GM23338 (cell line): ENCODE measurements at regions not wholly inside any gene's neighbourhood (a gene's known extent, or its start where the extent isn't known, plus 50 kb on each side); places are given as distances from the start of the nearest gene placed in this dataset.

Source experiments
- ATAC-seq: fragments of 200-7000 bp; cut with Tn5 transposase; 3 replicates; pipeline ENCODE4 v1.9.1; 2020
- DNase-seq: peaks from one replicate; pipeline ENCODE4 v3.0.0-alpha.2; 2015; ENCODE audit warnings: low spot score
- H2AFZ ChIP-seq: fragments of 200-600 bp; sonication (generic); 2 replicates; pipeline ENCODE4 v1.8.0; 2016; ENCODE audit warnings: antibody characterized with exemption, mild to moderate bottlenecking, moderate library complexity
- H3F3A ChIP-seq: fragments of 200-600 bp; sonication (generic); replicated peaks from 2 replicates; pipeline ENCODE4 v1.8.0; 2017; ENCODE audit warnings: antibody characterized with exemption, mixed run types, low read depth
- H3K27ac ChIP-seq: fragments of 200-600 bp; sonication (generic); 2 replicates; pipeline ENCODE4 v1.6.1; 2016; ENCODE audit warnings: low read depth
- H3K27me3 ChIP-seq: fragments of 200-600 bp; sonication (generic); 2 replicates; pipeline ENCODE4 v1.8.0; 2016; ENCODE audit warnings: mild to moderate bottlenecking, mixed run types, moderate library complexity; ENCODE audit not compliant: insufficient read depth
- H3K36me3 ChIP-seq: fragments of 200-600 bp; sonication (generic); 2 replicates; pipeline ENCODE4 v1.8.0; 2016; ENCODE audit warnings: mild to moderate bottlenecking; ENCODE audit not compliant: insufficient read depth
- H3K4me1 ChIP-seq: fragments of 200-600 bp; sonication (generic); 2 replicates; pipeline ENCODE4 v1.8.0; 2016; ENCODE audit warnings: mild to moderate bottlenecking, moderate library complexity; ENCODE audit not compliant: insufficient read depth
- H3K4me2 ChIP-seq: fragments of 200-600 bp; sonication (generic); 2 replicates; pipeline ENCODE4 v1.7.1; 2017; ENCODE audit warnings: mixed run types
- H3K4me3 ChIP-seq: fragments of 200-600 bp; sonication (generic); 2 replicates; pipeline ENCODE4 v1.6.1; 2016; ENCODE audit warnings: mixed run types
- H3K79me2 ChIP-seq: fragments of 200-600 bp; sonication (generic); replicated peaks from 2 replicates; pipeline ENCODE4 v1.8.0; 2017; ENCODE audit warnings: mild to moderate bottlenecking; ENCODE audit not compliant: insufficient read depth
- H3K9me2 ChIP-seq: fragments of 200-600 bp; sonication (generic); 2 replicates; pipeline ENCODE4 v1.8.0; 2017; ENCODE audit not compliant: insufficient read depth
- H4K20me1 ChIP-seq: fragments of 200-600 bp; sonication (generic); replicated peaks from 2 replicates; pipeline ENCODE4 v1.8.0; 2017; ENCODE audit warnings: mild to moderate bottlenecking; ENCODE audit not compliant: insufficient read depth
- H3K27ac Mint-ChIP-seq: 2 replicates; pipeline ENCODE4 v1.8.0; 2020; ENCODE audit warnings: inconsistent platforms, mild to moderate bottlenecking, moderate library complexity, mixed read lengths
- H3K27me3 Mint-ChIP-seq: 3 replicates; pipeline ENCODE4 v1.8.0; 2022; ENCODE audit warnings: low read depth, mild to moderate bottlenecking, moderate library complexity, mixed read lengths, inconsistent platforms; ENCODE audit not compliant: insufficient read depth, poor library complexity
- H3K36me3 Mint-ChIP-seq: 3 replicates; pipeline ENCODE4 v1.8.0; 2021; ENCODE audit warnings: low read depth, mild to moderate bottlenecking, inconsistent platforms, moderate library complexity, mixed read lengths
- H3K4me1 Mint-ChIP-seq: 3 replicates; pipeline ENCODE4 v1.8.0; 2020; ENCODE audit warnings: mild to moderate bottlenecking, inconsistent platforms, mixed read lengths
- H3K4me3 Mint-ChIP-seq: 3 replicates; pipeline ENCODE4 v1.8.0; 2021; ENCODE audit warnings: moderate library complexity, mild to moderate bottlenecking, inconsistent platforms, mixed read lengths
- H3K9me3 Mint-ChIP-seq: 3 replicates; pipeline ENCODE4 v1.8.0; 2020; ENCODE audit warnings: moderate library complexity, mild to moderate bottlenecking, inconsistent platforms, mixed read lengths
- CREB1 ChIP-seq: fragments of 250-450 bp; sonication (Bioruptor Pico); IDR thresholded peaks from 2 replicates; pipeline ENCODE4 v1.5.0; 2020; ENCODE audit warnings: low read depth, mild to moderate bottlenecking, moderate library complexity
- EZH2 ChIP-seq: fragments of 200-600 bp; sonication (generic); IDR thresholded peaks from one replicate; pipeline ENCODE4 v1.8.0; 2017; ENCODE audit warnings: antibody characterized with exemption, mild to moderate bottlenecking, low read depth; ENCODE audit not compliant: unreplicated experiment
- JUNB ChIP-seq: IDR thresholded peaks from one replicate; pipeline ENCODE4 v1.6.1; 2016; ENCODE audit warnings: antibody characterized with exemption; ENCODE audit not compliant: unreplicated experiment
- NANOG ChIP-seq: IDR thresholded peaks from 2 replicates; pipeline ENCODE4 v1.6.1; 2016; ENCODE audit warnings: antibody characterized with exemption, borderline replicate concordance
- POLR2AphosphoS5 ChIP-seq: IDR thresholded peaks from 2 replicates; pipeline ENCODE4 v1.6.1; 2016; ENCODE audit warnings: antibody characterized with exemption, low read depth
- STAT1 ChIP-seq: IDR thresholded peaks from one replicate; pipeline ENCODE4 v1.6.1; 2016; ENCODE audit warnings: antibody characterized with exemption; ENCODE audit not compliant: unreplicated experiment
- ZNF331 ChIP-seq: fragments of 250-450 bp; sonication (Bioruptor Pico); IDR thresholded peaks from 2 replicates; pipeline ENCODE4 v1.5.0; 2020; ENCODE audit warnings: low read depth, mild to moderate bottlenecking, moderate library complexity
- TF ChIP-seq, protein P1 (sequence below): IDR thresholded peaks from 2 replicates; pipeline ENCODE4 v1.6.1; 2016; ENCODE audit warnings: antibody characterized with exemption
- TF ChIP-seq, protein P2 (sequence below): fragments of 250-450 bp; sonication (Bioruptor Pico); IDR thresholded peaks from 2 replicates; pipeline ENCODE4 v1.5.0; 2020; ENCODE audit warnings: mild to moderate bottlenecking, moderate library complexity

DNA sequence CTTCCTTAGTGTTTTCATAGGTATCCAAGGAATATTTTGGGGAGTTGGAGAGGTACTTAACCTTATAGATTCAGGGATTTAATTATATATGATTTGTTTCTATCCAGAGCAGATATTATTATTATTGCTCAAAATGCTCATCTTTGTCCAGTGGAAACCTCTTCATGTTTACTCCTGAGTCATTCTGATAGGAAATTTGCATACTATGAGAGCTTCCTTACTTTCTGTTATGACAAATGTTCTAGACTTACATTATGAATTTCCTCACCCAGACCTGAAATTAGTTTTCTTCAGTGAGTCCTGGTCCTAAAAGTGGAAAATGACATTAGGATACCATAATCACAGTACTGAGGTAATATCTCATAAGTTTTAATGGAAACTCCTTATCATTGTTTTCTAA is 57.5 kb upstream of the PLPPR5 start:
- DNase-seq = no peak
- H3K4me2 ChIP-seq = no peak overlapping the region
- no peaks in the 10 kb centered on the region for H3K4me1 Mint-ChIP-seq
- H3K79me2 ChIP-seq = no peaks in the 10 kb centered on the region
- no peaks in the 10 kb centered on the region for H3K4me1 ChIP-seq
- H4K20me1 ChIP-seq = no peaks in the 10 kb centered on the region
- H3K27ac Mint-ChIP-seq = no peak overlapping the region
- H3K27me3 ChIP-seq = no peaks in the 10 kb centered on the region
- H3K4me3 Mint-ChIP-seq = no peak overlapping the region
- H3K36me3 Mint-ChIP-seq = no peaks in the 10 kb centered on the region
- no peak overlapping the region for H3K27ac ChIP-seq
- no peak for ATAC-seq
- H2AFZ ChIP-seq = no peak overlapping the region
- H3K9me2 ChIP-seq = no peaks in the 10 kb centered on the region
- no peaks in the 10 kb centered on the region for H3K36me3 ChIP-seq
- H3K27me3 Mint-ChIP-seq = no peaks in the 10 kb centered on the region
- no peaks in the 10 kb centered on the region for H3F3A ChIP-seq
- no peak overlapping the region for H3K4me3 ChIP-seq
- TF ChIP-seq, protein P1, sequence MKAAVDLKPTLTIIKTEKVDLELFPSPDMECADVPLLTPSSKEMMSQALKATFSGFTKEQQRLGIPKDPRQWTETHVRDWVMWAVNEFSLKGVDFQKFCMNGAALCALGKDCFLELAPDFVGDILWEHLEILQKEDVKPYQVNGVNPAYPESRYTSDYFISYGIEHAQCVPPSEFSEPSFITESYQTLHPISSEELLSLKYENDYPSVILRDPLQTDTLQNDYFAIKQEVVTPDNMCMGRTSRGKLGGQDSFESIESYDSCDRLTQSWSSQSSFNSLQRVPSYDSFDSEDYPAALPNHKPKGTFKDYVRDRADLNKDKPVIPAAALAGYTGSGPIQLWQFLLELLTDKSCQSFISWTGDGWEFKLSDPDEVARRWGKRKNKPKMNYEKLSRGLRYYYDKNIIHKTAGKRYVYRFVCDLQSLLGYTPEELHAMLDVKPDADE = no peak
- no peak for TF ChIP-seq EZH2
- TF ChIP-seq STAT1 = no peak
- TF ChIP-seq NANOG = no peak
- no peak for TF ChIP-seq POLR2AphosphoS5
- no peak for TF ChIP-seq ZNF331 (CRISPR knock-in tag)
- TF ChIP-seq, protein P2, sequence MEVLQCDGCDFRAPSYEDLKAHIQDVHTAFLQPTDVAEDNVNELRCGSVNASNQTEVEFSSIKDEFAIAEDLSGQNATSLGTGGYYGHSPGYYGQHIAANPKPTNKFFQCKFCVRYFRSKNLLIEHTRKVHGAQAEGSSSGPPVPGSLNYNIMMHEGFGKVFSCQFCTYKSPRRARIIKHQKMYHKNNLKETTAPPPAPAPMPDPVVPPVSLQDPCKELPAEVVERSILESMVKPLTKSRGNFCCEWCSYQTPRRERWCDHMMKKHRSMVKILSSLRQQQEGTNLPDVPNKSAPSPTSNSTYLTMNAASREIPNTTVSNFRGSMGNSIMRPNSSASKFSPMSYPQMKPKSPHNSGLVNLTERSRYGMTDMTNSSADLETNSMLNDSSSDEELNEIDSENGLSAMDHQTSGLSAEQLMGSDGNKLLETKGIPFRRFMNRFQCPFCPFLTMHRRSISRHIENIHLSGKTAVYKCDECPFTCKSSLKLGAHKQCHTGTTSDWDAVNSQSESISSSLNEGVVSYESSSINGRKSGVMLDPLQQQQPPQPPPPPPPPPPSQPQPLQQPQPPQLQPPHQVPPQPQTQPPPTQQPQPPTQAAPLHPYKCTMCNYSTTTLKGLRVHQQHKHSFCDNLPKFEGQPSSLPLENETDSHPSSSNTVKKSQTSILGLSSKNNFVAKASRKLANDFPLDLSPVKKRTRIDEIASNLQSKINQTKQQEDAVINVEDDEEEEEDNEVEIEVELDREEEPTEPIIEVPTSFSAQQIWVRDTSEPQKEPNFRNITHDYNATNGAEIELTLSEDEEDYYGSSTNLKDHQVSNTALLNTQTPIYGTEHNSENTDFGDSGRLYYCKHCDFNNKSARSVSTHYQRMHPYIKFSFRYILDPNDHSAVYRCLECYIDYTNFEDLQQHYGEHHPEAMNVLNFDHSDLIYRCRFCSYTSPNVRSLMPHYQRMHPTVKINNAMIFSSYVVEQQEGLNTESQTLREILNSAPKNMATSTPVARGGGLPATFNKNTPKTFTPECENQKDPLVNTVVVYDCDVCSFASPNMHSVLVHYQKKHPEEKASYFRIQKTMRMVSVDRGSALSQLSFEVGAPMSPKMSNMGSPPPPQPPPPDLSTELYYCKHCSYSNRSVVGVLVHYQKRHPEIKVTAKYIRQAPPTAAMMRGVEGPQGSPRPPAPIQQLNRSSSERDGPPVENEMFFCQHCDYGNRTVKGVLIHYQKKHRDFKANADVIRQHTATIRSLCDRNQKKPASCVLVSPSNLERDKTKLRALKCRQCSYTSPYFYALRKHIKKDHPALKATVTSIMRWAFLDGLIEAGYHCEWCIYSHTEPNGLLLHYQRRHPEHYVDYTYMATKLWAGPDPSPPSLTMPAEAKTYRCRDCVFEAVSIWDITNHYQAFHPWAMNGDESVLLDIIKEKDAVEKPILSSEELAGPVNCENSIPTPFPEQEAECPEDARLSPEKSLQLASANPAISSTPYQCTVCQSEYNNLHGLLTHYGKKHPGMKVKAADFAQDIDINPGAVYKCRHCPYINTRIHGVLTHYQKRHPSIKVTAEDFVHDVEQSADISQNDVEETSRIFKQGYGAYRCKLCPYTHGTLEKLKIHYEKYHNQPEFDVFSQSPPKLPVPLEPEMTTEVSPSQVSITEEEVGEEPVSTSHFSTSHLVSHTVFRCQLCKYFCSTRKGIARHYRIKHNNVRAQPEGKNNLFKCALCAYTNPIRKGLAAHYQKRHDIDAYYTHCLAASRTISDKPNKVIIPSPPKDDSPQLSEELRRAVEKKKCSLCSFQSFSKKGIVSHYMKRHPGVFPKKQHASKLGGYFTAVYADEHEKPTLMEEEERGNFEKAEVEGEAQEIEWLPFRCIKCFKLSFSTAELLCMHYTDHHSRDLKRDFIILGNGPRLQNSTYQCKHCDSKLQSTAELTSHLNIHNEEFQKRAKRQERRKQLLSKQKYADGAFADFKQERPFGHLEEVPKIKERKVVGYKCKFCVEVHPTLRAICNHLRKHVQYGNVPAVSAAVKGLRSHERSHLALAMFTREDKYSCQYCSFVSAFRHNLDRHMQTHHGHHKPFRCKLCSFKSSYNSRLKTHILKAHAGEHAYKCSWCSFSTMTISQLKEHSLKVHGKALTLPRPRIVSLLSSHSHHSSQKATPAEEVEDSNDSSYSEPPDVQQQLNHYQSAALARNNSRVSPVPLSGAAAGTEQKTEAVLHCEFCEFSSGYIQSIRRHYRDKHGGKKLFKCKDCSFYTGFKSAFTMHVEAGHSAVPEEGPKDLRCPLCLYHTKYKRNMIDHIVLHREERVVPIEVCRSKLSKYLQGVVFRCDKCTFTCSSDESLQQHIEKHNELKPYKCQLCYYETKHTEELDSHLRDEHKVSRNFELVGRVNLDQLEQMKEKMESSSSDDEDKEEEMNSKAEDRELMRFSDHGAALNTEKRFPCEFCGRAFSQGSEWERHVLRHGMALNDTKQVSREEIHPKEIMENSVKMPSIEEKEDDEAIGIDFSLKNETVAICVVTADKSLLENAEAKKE (CRISPR knock-in tag) = no peak
- TF ChIP-seq JUNB = no peak
- no peak for TF ChIP-seq CREB1
- no peaks in the 10 kb centered on the region for H3K9me3 Mint-ChIP-seq
